Forelimb muscle (tissue), 1 donor: ENCODE measurements at regions not wholly inside any gene's neighbourhood (a gene's known extent, or its start where the extent isn't known, plus 50 kb on each side); places are given as distances from the start of the nearest gene placed in this dataset.

Source experiments
- DNase-seq: peaks from one replicate; pipeline ENCODE4 v3.0.0-alpha.2; 2013; ENCODE audit warnings: low read depth

GRCh38 chr5:68431186-68431585 lies 215.6 kb downstream of the PIK3R1 start:
- DNase-seq = no peak

- no peak for DNase-seq
Measured at GRCh38 chr5:68431601-68432337, 216.2 kb downstream of the PIK3R1 start.

DNA sequence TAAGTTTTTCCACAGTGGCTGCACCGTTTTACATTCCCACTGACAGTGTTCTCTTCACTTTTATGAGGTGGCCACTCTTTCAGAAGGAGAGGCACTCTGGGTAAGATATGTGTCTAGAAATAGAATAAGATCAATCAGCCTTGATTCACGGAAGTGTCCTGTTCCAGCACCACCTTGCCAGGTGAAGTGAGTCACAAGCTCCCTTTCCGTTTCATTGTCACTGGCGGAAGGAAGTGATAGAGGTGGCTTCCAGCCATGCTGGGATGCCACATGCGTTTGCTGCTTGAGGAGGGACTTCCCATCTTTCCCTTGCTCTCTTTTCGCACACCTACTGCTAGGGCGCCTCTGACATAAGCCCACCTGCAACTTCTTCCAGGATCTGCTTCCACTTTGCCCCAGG lies 217.1 kb downstream of the PIK3R1 start:
- no peak for DNase-seq

GRCh38 chr5:68433526-68433922 lies 218.0 kb downstream of the PIK3R1 start:
- DNase-seq = no peak

- peak; percentile 24 for DNase-seq
Measured at GRCh38 chr5:68433923-68434879, 218.6 kb downstream of the PIK3R1 start.

- no peak for DNase-seq
Measured at GRCh38 chr5:68435611-68436010, 220.1 kb downstream of the PIK3R1 start.

DNA sequence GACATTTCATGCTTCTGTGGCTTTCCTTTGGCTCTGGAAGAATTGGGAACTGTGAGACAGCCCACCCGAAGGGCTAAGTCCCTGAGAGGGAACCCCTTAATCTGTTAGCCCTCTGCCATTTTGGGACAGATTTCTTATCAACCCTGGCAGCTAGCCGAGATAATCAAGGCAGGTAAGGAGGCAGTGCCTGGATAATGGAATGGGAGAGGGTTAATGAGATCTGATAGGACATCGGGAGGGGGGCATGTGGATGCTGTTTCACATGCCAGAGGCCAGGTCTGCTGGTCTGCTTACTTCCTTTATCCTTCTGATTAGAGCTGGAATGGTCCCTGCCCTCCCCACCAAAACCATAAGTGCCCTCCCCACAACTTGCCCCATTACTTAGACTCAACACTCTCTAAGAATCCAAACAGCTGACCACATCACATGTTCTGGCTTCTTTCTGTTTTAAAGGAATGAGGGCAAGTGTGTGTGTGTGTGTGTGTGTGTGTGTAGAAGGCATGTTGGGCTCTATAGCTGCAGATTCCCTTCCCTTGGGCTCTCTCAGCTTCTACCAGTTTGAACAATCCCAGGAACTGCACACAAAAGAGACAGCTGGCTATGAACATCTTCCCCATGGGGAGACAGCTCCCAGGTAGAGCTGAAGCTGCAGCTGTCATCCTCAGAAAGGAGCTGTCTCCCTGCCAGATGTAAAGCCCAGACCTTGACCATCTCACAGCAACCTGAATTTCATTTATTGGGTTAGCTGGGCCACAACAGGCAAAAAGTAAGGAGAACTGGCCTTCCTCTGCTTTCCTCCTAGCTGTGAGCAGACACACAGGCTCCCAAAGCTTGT lies 221.3 kb downstream of the PIK3R1 start:
- DNase-seq = no peak

DNA sequence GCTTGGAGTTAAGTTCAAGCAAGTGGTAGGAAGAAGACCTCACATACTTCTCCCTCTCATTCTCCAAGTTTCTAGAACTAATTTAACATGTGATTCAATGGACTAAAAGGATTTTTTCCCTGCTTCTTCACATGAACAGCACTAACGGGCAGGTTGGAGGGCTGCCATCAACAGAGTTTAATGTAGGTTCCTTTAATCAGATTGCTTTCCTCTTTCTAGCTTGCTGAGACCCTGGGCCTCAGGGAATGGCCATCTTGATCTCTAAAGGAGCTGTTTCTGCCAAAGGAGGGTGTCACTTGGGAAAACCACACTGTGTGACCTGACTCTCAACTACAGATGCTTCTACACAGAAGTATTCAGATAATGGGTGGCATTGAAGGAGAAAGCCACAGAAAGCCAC lies 223.3 kb downstream of the PIK3R1 start:
- no peak for DNase-seq

GRCh38 chr5:68440245-68440644 lies 224.7 kb downstream of the PIK3R1 start:
- no peak for DNase-seq

GRCh38 chr5:68440651-68441050 lies 225.1 kb downstream of the PIK3R1 start:
- DNase-seq = no peak

- DNase-seq = no peak
Measured at GRCh38 chr5:68441309-68442073, 225.9 kb downstream of the PIK3R1 start.

DNA sequence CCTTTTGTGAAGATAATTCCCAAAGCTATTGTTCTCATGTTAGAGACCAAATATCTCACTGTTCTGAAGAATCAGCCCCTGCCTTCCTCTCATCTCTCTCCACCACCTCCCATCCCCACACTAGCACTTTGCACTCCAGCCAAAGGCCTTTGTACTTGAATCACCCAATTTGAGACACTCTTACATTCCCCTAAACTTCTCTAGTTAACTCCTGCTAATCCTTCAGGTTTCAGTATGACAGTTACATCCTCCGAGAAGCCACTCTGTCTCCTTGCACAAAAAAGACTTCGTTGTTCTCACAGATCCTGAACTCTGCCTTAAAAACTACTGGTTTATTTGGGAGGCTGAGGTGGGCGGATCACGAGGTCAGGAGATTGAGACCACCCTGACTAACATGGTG lies 227.5 kb downstream of the PIK3R1 start:
- no peak for DNase-seq

- DNase-seq = no peak
Measured at GRCh38 chr5:68444048-68444447, 228.5 kb downstream of the PIK3R1 start.

DNA sequence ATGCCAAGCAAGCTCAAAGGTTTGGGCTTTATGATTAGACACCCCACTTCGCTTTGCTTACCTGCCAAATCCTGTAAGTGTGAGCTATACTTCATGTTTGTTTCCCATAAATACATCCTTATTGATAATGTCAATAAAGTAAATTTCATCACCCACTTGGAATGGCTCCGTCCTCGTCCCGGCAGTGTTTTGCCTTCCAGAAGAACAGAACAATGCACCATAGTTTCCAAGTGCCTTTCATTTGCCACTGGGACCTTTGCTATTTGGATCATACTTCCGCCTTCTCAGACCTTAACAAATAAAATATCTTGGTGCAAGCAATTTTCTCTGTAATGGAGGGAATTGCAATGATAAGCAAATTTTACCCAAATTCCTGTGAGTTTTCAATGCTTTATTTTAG lies 229.3 kb downstream of the PIK3R1 start:
- DNase-seq = no peak

- no peak for DNase-seq
Measured at GRCh38 chr5:68445257-68446069, 229.9 kb downstream of the PIK3R1 start.

DNA sequence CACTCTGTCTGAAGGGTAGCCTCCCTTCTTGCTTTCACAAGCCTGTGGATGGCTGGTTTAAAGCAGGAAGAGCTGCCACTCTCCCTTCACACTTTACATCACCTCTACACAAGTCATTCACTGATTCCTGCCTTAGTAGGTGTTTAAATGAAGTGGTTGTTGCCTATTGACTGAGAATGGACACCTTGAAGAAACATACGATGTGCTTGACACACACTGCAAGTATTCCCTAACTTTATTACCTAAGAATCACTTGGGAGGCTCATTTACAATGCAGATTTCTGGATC lies 230.5 kb downstream of the PIK3R1 start:
- no peak for DNase-seq

- no peak for DNase-seq
Measured at GRCh38 chr5:68446487-68446894, 230.9 kb downstream of the PIK3R1 start.

DNA sequence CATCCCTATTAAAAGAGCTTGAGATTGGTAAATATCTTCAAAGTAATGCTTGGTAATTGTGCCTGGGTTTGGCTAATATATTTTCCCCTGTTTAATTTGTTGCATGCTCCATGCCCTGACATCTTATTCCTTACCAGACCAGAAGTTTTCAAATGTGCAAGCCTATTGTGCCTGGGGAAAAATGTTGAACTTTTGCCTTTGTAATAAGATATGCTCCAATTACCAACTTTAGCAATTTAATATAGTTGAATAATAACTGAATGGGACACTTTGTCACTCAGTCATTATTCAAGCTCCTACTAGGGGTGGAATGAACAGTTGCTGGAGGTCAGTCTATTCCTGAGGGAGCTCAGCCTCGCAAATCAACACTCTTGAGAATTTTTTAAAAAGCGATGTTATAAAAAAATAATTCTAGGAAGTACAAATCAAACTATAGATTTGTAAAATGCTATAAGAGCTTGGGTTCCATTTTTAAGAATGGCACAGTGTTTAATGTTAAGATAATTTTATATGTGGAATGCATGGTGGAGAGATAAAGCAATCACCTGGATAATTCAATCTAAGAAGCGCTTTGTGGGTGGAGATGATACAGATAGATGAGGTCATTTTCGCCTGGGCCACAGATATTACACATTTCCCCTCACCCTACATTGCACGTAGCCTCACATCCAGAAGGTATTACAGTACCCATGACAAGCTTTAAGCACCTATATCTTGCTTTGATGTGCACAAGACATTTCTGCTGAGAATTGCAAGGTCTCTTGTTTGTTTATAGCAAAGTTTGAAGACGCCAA lies 231.8 kb downstream of the PIK3R1 start:
- no peak for DNase-seq

DNA sequence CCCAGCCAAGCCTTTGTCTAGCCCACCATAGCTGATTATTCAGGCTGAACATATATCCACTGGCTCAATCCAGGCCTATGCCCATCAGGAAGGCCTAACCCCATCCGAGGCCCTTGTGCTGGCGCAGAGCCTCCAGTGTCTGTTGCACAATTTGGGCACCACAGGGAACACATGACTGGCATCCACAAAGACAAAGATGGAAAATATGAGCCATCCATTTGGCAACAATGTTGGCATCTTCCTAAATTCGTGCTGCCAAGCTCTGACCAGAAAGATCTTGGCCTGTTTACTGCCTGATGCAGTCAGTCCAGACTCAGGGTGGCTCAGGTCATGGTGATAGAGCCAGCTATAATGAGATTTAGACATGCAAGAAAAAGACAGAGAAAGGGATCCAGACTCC lies 233.8 kb downstream of the PIK3R1 start:
- no peak for DNase-seq
